Mesothelial cell of epicardium (in vitro differentiated cells): ENCODE measurements at regions not wholly inside any gene's neighbourhood (a gene's known extent, or its start where the extent isn't known, plus 50 kb on each side); places are given as distances from the start of the nearest gene placed in this dataset.

Source experiments
- DNase-seq, 2 experiments: peaks; one replicate each; pipeline ENCODE4 v3.0.0; 2021; ENCODE audit warnings: low spot score in 2 of 2; ENCODE audit not compliant: unreplicated experiment in 2 of 2
- H3K27ac Mint-ChIP-seq: 2 replicates; pipeline ENCODE4 v1.8.0; 2021; ENCODE audit warnings: mixed read lengths
- H3K27me3 Mint-ChIP-seq: 2 replicates; pipeline ENCODE4 v1.8.0; 2021; ENCODE audit warnings: low read depth, mixed read lengths
- H3K36me3 Mint-ChIP-seq: 2 replicates; pipeline ENCODE4 v1.8.0; 2021; ENCODE audit warnings: mixed read lengths
- H3K4me1 Mint-ChIP-seq: 2 replicates; pipeline ENCODE4 v1.8.0; 2021; ENCODE audit warnings: mixed read lengths
- H3K4me3 Mint-ChIP-seq: 2 replicates; pipeline ENCODE4 v1.8.0; 2021; ENCODE audit warnings: mild to moderate bottlenecking, moderate library complexity, mixed read lengths
- H3K9me3 Mint-ChIP-seq: 2 replicates; pipeline ENCODE4 v1.8.0; 2021; ENCODE audit warnings: mixed read lengths
- CTCF ChIP-seq: fragments of 200-600 bp; sonication (generic); IDR thresholded peaks from one replicate; pipeline ENCODE4 v1.5.0; 2021; ENCODE audit warnings: antibody characterized with exemption; ENCODE audit not compliant: unreplicated experiment

GRCh38 chr13:56015919-56016318 lies 1124.8 kb upstream of the PRR20A start:
- H3K27me3 Mint-ChIP-seq: no peaks in the 10 kb centered on the region

GRCh38 chr13:56019606-56020005 lies 1121.1 kb upstream of the PRR20A start:
- no peaks in the 10 kb centered on the region for H3K27me3 Mint-ChIP-seq
- no peaks in the 10 kb centered on the region for H3K36me3 Mint-ChIP-seq
- H3K27ac Mint-ChIP-seq: no peak overlapping the region
- no peaks in the 10 kb centered on the region for H3K4me1 Mint-ChIP-seq
- H3K9me3 Mint-ChIP-seq: peaks cover 6% of the 10 kb centered on the region
- TF ChIP-seq CTCF: no peak
- no peak overlapping the region for H3K4me3 Mint-ChIP-seq
- DNase-seq: no peak

More at GRCh38 chr13:56015919-56016318, 1124.8 kb upstream of the PRR20A start:
- peaks cover 6% of the 10 kb centered on the region for H3K9me3 Mint-ChIP-seq
- H3K27ac Mint-ChIP-seq: no peak overlapping the region
- H3K4me1 Mint-ChIP-seq: no peaks in the 10 kb centered on the region
- TF ChIP-seq CTCF: no peak
- no peaks in the 10 kb centered on the region for H3K36me3 Mint-ChIP-seq
- no peak overlapping the region for H3K4me3 Mint-ChIP-seq
- no peak for DNase-seq

GRCh38 chr13:56020425-56020824 lies 1120.3 kb upstream of the PRR20A start:
- peaks cover 6% of the 10 kb centered on the region for H3K9me3 Mint-ChIP-seq
- no peaks in the 10 kb centered on the region for H3K4me1 Mint-ChIP-seq
- no peaks in the 10 kb centered on the region for H3K36me3 Mint-ChIP-seq
- no peak overlapping the region for H3K27ac Mint-ChIP-seq
- H3K4me3 Mint-ChIP-seq: no peak overlapping the region
- H3K27me3 Mint-ChIP-seq: no peaks in the 10 kb centered on the region
- no peak for DNase-seq
- no peak for TF ChIP-seq CTCF

GRCh38 chr13:56039992-56040391 lies 1100.7 kb upstream of the PRR20A start:
- H3K9me3 Mint-ChIP-seq: peaks cover 7% of the 10 kb centered on the region
- TF ChIP-seq CTCF: no peak
- H3K27ac Mint-ChIP-seq: no peak overlapping the region
- DNase-seq: no peak
- no peaks in the 10 kb centered on the region for H3K27me3 Mint-ChIP-seq
- H3K4me1 Mint-ChIP-seq: no peaks in the 10 kb centered on the region
- no peaks in the 10 kb centered on the region for H3K36me3 Mint-ChIP-seq
- H3K4me3 Mint-ChIP-seq: no peak overlapping the region

- H3K27ac Mint-ChIP-seq: no peak overlapping the region
- H3K4me1 Mint-ChIP-seq: no peaks in the 10 kb centered on the region
- no peaks in the 10 kb centered on the region for H3K27me3 Mint-ChIP-seq
- H3K4me3 Mint-ChIP-seq: no peak overlapping the region
- no peaks in the 10 kb centered on the region for H3K9me3 Mint-ChIP-seq
- H3K36me3 Mint-ChIP-seq: no peaks in the 10 kb centered on the region
- DNase-seq: no peak
- no peak for TF ChIP-seq CTCF
These were observed 1074.4 kb upstream of the PRR20A start for GRCh38 chr13:56066321-56066720.

GRCh38 chr13:56102641-56103040 lies 1038.1 kb upstream of the PRR20A start:
- H3K36me3 Mint-ChIP-seq: no peaks in the 10 kb centered on the region
- DNase-seq: no peak
- H3K4me1 Mint-ChIP-seq: no peaks in the 10 kb centered on the region
- H3K27ac Mint-ChIP-seq: no peak overlapping the region
- H3K27me3 Mint-ChIP-seq: no peaks in the 10 kb centered on the region
- peaks cover 15% of the 10 kb centered on the region for H3K9me3 Mint-ChIP-seq
- no peak for TF ChIP-seq CTCF
- H3K4me3 Mint-ChIP-seq: no peak overlapping the region
